ENCODE measurements at regions not wholly inside any gene's neighbourhood (a gene's known extent, or its start where the extent isn't known, plus 50 kb on each side); places are given as distances from the start of the nearest gene placed in this dataset.

DNA sequence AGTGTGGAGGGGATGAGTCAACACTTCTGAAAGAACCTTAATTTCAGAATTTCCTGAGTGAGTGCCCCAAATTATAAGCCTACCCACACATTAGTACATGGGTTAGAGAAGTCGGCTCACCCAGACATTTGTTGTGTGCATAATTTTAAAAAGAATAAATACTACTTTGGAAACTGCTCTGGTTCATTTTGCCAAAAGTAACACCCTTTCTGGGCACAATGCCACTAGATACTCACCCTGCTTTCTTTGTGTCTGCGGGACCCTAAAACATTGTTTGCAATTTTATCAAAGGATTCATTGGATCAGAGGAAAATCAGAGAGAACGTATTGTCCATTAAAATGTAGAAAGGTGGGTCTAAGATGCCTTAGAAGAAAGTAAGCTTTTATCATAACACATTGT, 245.5 kb upstream of the NRP1 start:
- H3K9me3 ChIP-seq (ENCODE audit: control insufficient read depth, low read depth, low read length): no peaks in the 10 kb centered on the region
- H3K23me2 ChIP-seq (ENCODE audit: insufficient read length, low read depth, low read length, poor library complexity, severe bottlenecking): no peaks in the 10 kb centered on the region
- no peak overlapping the region for H2AFZ ChIP-seq (ENCODE audit: low read length)
- H3K9me3 Mint-ChIP-seq: peaks cover 6 to 12% of the 10 kb centered on the region in 2 experiments; a peak in 3 of 5 replicates
- no peak overlapping the region for H2BK5ac ChIP-seq (ENCODE audit: insufficient read length, low read length)
- H3K27me3 ChIP-seq (ENCODE audit: insufficient read depth, low read length): no peaks in the 10 kb centered on the region
- H2BK12ac ChIP-seq (ENCODE audit: insufficient read length, low read depth, low read length): no peak overlapping the region
- H4K20me1 ChIP-seq (ENCODE audit: control insufficient read depth, insufficient read depth, insufficient read length): no peaks in the 10 kb centered on the region
- no peak overlapping the region for H3K23ac ChIP-seq (ENCODE audit: insufficient read length, low read depth, low read length)
- H3K27ac ChIP-seq (ENCODE audit: insufficient read length, low read depth, low read length): no peak overlapping the region
- H3K4me1 Mint-ChIP-seq: no peaks in the 10 kb centered on the region
- H3K18ac ChIP-seq (ENCODE audit: insufficient read length, low read depth, low read length): no peak overlapping the region
- no peak overlapping the region for H3K27ac Mint-ChIP-seq
- peaks cover 2% of the 10 kb centered on the region; the same call in 1 of the 2 replicates for H3K27me3 Mint-ChIP-seq (ENCODE audit: low read depth)
- WGBS (ENCODE audit: extremely low coverage, insufficient read length, low lambda C conversion rate): no CpG with 5 or more reads among the region's 3 CpGs
- no peak overlapping the region for H3K4me3 Mint-ChIP-seq
- H3K79me1 ChIP-seq (ENCODE audit: insufficient read depth, low read depth, low read length, poor library complexity, severe bottlenecking): no peaks in the 10 kb centered on the region
- H3K36me3 Mint-ChIP-seq (ENCODE audit: insufficient read depth in 1 of 3, low read depth in 3 of 3): peaks cover 4 to 10% (median 4%) of the 10 kb centered on the region in 3 experiments; a peak in 5 of 7 replicates
- H3K79me2 ChIP-seq (ENCODE audit: insufficient read depth, low read length): no peaks in the 10 kb centered on the region
- no peak overlapping the region for H2BK120ac ChIP-seq (ENCODE audit: low read depth, low read length, poor library complexity, severe bottlenecking)
- H4K91ac ChIP-seq (ENCODE audit: insufficient read length, low read depth, low read length): no peak overlapping the region
- H2BK20ac ChIP-seq (ENCODE audit: low read depth, low read length, poor library complexity, severe bottlenecking): no peak overlapping the region
- no peak overlapping the region for H3K9ac ChIP-seq (ENCODE audit: extremely low read depth, insufficient read length, low read length)
- no peak overlapping the region for H4K5ac ChIP-seq (ENCODE audit: insufficient read length, low read depth, low read length)
- no peak overlapping the region for H3K4ac ChIP-seq (ENCODE audit: low read depth, low read length)
- TF ChIP-seq, protein P1, sequence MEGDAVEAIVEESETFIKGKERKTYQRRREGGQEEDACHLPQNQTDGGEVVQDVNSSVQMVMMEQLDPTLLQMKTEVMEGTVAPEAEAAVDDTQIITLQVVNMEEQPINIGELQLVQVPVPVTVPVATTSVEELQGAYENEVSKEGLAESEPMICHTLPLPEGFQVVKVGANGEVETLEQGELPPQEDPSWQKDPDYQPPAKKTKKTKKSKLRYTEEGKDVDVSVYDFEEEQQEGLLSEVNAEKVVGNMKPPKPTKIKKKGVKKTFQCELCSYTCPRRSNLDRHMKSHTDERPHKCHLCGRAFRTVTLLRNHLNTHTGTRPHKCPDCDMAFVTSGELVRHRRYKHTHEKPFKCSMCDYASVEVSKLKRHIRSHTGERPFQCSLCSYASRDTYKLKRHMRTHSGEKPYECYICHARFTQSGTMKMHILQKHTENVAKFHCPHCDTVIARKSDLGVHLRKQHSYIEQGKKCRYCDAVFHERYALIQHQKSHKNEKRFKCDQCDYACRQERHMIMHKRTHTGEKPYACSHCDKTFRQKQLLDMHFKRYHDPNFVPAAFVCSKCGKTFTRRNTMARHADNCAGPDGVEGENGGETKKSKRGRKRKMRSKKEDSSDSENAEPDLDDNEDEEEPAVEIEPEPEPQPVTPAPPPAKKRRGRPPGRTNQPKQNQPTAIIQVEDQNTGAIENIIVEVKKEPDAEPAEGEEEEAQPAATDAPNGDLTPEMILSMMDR (conservative IDR thresholded peaks at IDR 0.05): no peak
- H2BK15ac ChIP-seq (ENCODE audit: low read depth, low read length): no peak overlapping the region
- H2AK5ac ChIP-seq (ENCODE audit: insufficient read length, low read length): no peak overlapping the region
- no peaks in the 10 kb centered on the region for H3K4me1 ChIP-seq (ENCODE audit: insufficient read depth, low read length)
- H4K8ac ChIP-seq (replicated peaks; ENCODE audit: insufficient read length, low read depth, low read length): no peak overlapping the region
- H3K14ac ChIP-seq (ENCODE audit: insufficient read depth, low read length): no peak overlapping the region
- no peak overlapping the region for H3T11ph ChIP-seq (ENCODE audit: low read length)
- DNase-seq: no peak
- H3K56ac ChIP-seq (ENCODE audit: insufficient read length, low read depth, low read length): no peak overlapping the region
- no peak overlapping the region for H3K4me2 ChIP-seq (ENCODE audit: insufficient read depth, insufficient read length, low read length)

All from H9 (cell line).